ENCODE measurements at regions not wholly inside any gene's neighbourhood (a gene's known extent, or its start where the extent isn't known, plus 50 kb on each side); places are given as distances from the start of the nearest gene placed in this dataset.

DNA sequence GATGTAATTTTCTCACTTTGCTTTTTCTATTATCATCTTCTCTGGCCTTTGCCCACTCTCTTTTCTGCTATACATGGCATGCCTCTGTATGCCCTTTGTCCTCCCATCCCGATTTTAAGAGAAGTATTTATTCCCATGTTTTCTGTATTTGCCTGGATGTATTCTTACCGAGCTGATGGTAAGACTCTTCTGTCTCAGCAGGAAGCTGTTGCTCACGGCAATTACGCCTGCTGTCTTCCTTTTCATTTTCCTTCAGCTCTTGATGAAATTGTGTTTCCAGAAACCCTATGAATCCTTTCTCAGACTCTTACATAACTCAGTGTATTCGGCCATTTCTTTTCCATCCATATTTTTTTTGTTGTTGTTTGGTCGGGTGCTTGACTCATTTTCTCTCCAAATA, 121.6 kb downstream of the SP3 start:
- no peak for TF ChIP-seq LEF1 (IDR thresholded peaks at IDR 0.05; ENCODE audit: borderline replicate concordance)
- TF ChIP-seq TARDBP (IDR thresholded peaks at IDR 0.05) = no peak
- no peak for TF ChIP-seq ZNF384 (IDR thresholded peaks at IDR 0.05)
- no peak for TF ChIP-seq FOXK2 (IDR thresholded peaks at IDR 0.05)
- TF ChIP-seq ELF4 (IDR thresholded peaks at IDR 0.05) = no peak
- TF ChIP-seq BHLHE40 (IDR thresholded peaks at IDR 0.05; ENCODE audit: borderline replicate concordance) = no peak
- no peak for TF ChIP-seq HDGF (IDR thresholded peaks at IDR 0.05; ENCODE audit: borderline replicate concordance)
- TF ChIP-seq FOXM1 (IDR thresholded peaks at IDR 0.05; ENCODE audit: borderline replicate concordance) = no peak
- TF ChIP-seq SUZ12 (IDR thresholded peaks at IDR 0.05) = no peak
- no peak for TF ChIP-seq L3MBTL2 (conservative IDR thresholded peaks at IDR 0.05)
- TF ChIP-seq CTBP1 (IDR thresholded peaks at IDR 0.05; ENCODE audit: borderline replicate concordance) = no peak
- no peak for TF ChIP-seq ARNT (IDR thresholded peaks at IDR 0.05)
- TF ChIP-seq FOXA1 (IDR thresholded peaks at IDR 0.05) = no peak
- TF ChIP-seq, protein P1, sequence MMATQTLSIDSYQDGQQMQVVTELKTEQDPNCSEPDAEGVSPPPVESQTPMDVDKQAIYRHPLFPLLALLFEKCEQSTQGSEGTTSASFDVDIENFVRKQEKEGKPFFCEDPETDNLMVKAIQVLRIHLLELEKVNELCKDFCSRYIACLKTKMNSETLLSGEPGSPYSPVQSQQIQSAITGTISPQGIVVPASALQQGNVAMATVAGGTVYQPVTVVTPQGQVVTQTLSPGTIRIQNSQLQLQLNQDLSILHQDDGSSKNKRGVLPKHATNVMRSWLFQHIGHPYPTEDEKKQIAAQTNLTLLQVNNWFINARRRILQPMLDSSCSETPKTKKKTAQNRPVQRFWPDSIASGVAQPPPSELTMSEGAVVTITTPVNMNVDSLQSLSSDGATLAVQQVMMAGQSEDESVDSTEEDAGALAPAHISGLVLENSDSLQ (IDR thresholded peaks at IDR 0.05) = no peak
- DNase-seq (ENCODE audit: extremely low spot score) = no peak
- POLR2A ChIA-PET = no interaction called here
- CTCF ChIA-PET = no interaction called here

DNA sequence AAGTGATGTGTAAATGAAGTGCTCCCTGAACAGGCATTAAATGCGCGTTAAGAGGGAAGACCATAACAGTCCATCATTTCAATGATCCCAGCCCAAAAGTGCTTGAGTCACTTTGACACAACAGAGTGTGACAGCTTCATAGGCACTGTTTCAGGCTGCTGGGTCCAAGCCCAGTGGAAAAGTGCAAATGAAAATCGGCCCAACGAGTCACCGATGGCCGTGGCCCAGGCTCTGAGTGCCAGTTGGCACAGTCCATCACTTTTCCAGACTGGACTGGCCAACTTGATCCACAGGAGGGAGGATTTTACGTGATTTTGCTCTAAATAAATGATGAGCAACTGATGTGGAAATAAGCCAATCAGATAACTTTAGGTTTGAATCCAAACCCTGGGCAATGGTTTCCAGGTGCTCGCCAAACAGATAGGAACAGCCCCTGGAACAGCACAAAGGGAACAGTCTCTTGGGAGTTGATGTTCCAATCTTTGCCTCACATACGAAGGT, 114.0 kb downstream of the SP3 start:
- ChIA-PET POLR2A (no interaction called here), CTCF (no interaction called here)
- TF ChIP-seq BHLHE40 (IDR thresholded peaks at IDR 0.05; ENCODE audit: borderline replicate concordance) (no peak), L3MBTL2 (conservative IDR thresholded peaks at IDR 0.05) (no peak), ARNT (IDR thresholded peaks at IDR 0.05) (no peak), ZNF384 (IDR thresholded peaks at IDR 0.05) (no peak), SP1 (IDR thresholded peaks at IDR 0.05) (no peak), FOXK2 (IDR thresholded peaks at IDR 0.05) (no peak)
- DNase-seq (ENCODE audit: extremely low spot score) = no peak

- no peak for DNase-seq (ENCODE audit: extremely low spot score)
- ChIA-PET POLR2A (no interaction called here), CTCF (no interaction called here)
- no peak for TF ChIP-seq TARDBP (IDR thresholded peaks at IDR 0.05)
These were observed 111.0 kb downstream of the SP3 start for GRCh38 chr2:173854141-173854540.

DNA sequence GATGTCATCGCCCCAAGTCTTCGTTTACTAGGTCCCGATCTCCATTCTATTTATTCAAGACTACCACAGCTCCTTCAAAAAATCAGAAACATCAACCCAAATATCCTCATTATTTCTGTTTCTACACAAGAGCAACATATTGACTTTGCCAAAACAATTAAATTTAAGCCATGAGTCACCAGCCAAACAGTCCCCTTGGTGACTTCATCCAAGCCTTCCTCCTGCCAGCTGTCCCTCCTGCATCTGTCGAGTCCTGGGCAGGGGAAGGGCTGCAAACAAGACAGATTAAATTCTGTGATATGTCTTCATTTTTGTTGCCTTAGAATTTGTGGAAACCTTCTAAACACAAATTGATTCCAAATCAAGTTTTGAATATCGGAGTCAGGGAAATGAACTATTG, 110.3 kb downstream of the SP3 start:
- POLR2A ChIA-PET = no interaction called here
- CTCF ChIA-PET = no interaction called here
- no peak for TF ChIP-seq BHLHE40 (IDR thresholded peaks at IDR 0.05; ENCODE audit: borderline replicate concordance)
- TF ChIP-seq FOXM1 (IDR thresholded peaks at IDR 0.05; ENCODE audit: borderline replicate concordance) = no peak
- TF ChIP-seq LEF1 (IDR thresholded peaks at IDR 0.05; ENCODE audit: borderline replicate concordance) = no peak
- no peak for DNase-seq (ENCODE audit: extremely low spot score)

- no peak for TF ChIP-seq CTBP1 (IDR thresholded peaks at IDR 0.05; ENCODE audit: borderline replicate concordance)
- no peak for TF ChIP-seq FOXA1 (IDR thresholded peaks at IDR 0.05)
- no peak for TF ChIP-seq ZNF384 (IDR thresholded peaks at IDR 0.05)
- no peak for TF ChIP-seq TARDBP (IDR thresholded peaks at IDR 0.05)
- no peak for TF ChIP-seq HDGF (IDR thresholded peaks at IDR 0.05; ENCODE audit: borderline replicate concordance)
- TF ChIP-seq L3MBTL2 (conservative IDR thresholded peaks at IDR 0.05) = no peak
- no peak for TF ChIP-seq NFRKB (IDR thresholded peaks at IDR 0.05)
- TF ChIP-seq BHLHE40 (IDR thresholded peaks at IDR 0.05; ENCODE audit: borderline replicate concordance) = no peak
- no peak for TF ChIP-seq ELF4 (IDR thresholded peaks at IDR 0.05)
- TF ChIP-seq SP1 (IDR thresholded peaks at IDR 0.05) = no peak
- DNase-seq (ENCODE audit: extremely low spot score) = no peak
- ChIA-PET CTCF (no interaction called here), POLR2A (no interaction called here)
These were observed 109.5 kb downstream of the SP3 start for GRCh38 chr2:173855661-173856060.
